HG03103 (cell line): ENCODE measurements at regions not wholly inside any gene's neighbourhood (a gene's known extent, or its start where the extent isn't known, plus 50 kb on each side); places are given as distances from the start of the nearest gene placed in this dataset.
"Not testable (repeated sequence)": the region's sequence is repeated elsewhere in the genome, so short reads cannot be mapped to it uniquely, and the experiment has no call there.

Source experiments
- ATAC-seq: cut with Tn5 transposase; IDR thresholded peaks from one replicate; pipeline ENCODE4 v1.9.1; 2021; ENCODE audit warnings: low read depth; ENCODE audit not compliant: unreplicated experiment

- no peak for ATAC-seq
Measured at GRCh38 chr12:105454688-105455087, 124.2 kb downstream of the C12orf75 start.

GRCh38 chr12:105455261-105455660, 124.8 kb downstream of the C12orf75 start:
- ATAC-seq = no peak

DNA sequence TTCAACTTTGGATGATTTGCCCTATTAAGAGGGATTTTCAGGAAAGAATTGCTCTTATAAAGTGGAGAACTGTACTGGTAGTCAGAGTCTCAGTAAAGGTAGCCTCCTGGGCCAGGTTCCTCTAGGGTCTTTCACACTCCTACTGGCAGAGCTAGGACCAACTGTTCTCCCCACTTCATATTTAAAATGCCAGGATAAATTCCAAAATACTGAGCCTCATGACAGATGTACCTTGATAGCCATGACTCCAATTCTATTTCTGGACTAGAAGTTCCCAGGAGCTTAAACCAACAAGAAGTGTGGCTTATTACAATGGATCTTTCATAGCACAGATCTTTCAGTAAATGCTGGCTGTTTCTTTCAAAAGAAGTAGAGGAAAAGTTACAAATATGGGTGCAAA, 126.5 kb downstream of the C12orf75 start:
- no peak for ATAC-seq

- ATAC-seq = no peak
Measured at GRCh38 chr12:105459760-105460330, 129.4 kb downstream of the C12orf75 start.

GRCh38 chr12:105461271-105461943, 130.9 kb downstream of the C12orf75 start:
- no peak for ATAC-seq

DNA sequence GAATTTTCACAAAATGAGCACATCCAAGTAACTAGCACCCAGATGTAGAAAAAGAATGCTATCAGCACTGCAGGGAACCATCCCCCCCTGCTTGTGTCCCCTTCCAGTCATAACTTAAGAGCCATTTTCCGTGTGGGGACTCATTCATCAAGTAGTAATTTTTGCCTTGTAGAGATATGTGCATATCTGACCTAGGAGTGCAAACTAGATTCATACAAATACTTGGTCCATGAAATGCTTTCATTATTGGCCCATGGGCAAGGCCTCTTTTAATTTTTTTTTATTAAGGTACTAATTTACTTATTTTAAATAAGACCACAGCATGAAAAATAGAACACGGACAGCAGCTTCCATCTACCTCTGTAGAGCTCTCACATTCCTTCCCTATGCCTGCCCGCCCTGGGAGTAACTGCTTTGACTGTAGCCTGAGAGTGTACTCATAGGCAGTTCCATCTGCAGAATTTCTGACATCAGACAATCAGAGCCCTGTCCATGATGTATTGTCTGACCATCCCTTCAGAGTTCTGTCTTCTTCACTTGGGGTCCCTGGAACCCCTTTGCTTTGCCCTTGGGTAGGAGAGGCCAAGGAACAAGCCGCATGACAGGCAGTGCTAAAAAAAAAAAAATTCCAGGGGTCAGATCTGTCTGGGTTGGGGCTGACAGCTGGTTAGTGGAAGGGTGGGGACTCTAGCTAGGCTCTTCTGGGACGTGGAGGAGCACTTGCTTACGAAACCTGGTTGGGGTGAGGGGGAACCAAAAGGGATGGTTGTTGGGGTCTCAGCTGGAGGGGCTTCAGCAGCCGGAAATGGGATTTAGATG, 131.7 kb downstream of the C12orf75 start:
- no peak for ATAC-seq

DNA sequence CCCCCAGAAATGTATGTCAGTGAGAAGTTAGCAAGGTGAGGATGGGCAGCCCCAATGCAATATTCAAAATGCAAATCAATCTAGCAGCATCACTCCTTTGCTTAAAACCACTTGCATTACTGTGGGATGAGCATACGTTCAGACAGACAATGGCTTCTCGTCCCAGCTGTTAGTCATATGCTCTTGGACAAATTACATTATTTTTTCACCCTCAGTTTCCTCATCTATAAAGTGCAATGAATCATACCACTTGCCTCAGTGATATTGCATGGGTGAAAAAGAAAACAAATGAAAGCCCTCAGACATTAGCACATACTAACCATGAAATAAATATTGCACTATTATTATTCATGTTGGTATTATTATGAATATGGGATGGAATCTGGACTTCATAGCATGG, 132.3 kb downstream of the C12orf75 start:
- no peak for ATAC-seq

GRCh38 chr12:105464406-105464805, 133.9 kb downstream of the C12orf75 start:
- ATAC-seq = no peak

DNA sequence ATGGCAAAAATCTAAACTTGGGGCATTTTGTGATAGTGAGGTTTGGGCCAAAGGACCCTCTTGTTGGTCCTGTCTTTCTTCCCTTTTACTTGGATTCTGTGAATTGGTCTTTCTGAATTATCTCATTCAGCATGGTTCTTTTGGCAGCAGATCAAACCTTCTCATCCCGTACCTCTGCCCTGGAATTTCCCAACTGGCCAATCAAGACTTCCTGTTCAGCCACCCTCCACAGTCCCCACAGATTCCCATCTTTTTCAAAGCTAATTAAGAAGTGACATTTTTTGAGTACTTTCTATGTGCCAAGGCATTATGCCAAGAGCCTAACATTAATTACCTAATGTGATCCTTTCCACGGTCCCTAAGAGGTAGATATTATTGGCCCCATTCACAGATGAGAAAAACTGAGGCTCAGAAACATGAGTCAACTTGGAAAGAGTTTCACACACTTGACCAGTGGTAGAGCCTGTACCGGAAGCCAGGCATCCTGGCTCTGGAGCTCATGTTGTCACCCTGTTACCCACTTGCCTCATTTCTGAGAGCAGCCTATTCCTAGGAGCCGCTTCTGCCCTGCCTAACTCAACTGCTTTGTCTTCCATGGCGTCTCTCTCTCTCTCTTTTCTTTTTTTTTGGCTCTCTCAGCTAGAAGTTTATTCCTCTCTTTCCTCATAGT, 135.9 kb downstream of the C12orf75 start:
- ATAC-seq = no peak

- no peak for ATAC-seq
Measured at GRCh38 chr12:105466901-105467598, 136.6 kb downstream of the C12orf75 start.

- no peak for ATAC-seq
Measured at GRCh38 chr12:105467710-105468366, 137.3 kb downstream of the C12orf75 start.

GRCh38 chr12:105468464-105468863, 138.0 kb downstream of the C12orf75 start:
- ATAC-seq = no peak

GRCh38 chr12:105469211-105469610, 138.7 kb downstream of the C12orf75 start:
- ATAC-seq = no peak

DNA sequence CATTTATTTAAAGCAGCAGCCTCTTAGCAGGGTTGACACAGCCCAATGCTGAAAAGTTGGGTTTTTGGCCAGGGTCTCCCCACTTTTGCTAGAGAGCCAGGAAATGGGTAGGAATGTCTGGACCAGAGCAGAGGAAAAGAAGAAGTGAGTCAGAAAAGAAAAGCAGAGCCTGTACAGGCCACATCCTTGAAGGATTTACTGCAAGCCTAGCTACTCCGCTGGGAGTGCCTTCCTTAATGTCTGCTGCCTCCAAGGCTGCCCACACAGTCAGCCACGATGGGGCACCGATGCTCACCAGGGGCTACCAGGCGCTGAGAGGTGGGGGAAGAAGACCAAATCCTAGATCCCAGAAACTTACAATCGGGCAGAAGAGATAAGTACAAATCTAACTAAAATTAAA, 139.2 kb downstream of the C12orf75 start:
- no peak for ATAC-seq

GRCh38 chr12:105470102-105470501, 139.6 kb downstream of the C12orf75 start:
- no peak for ATAC-seq

GRCh38 chr12:105470601-105471000, 140.1 kb downstream of the C12orf75 start:
- no peak for ATAC-seq

GRCh38 chr12:105474672-105475071, 144.2 kb downstream of the C12orf75 start:
- no peak for ATAC-seq

DNA sequence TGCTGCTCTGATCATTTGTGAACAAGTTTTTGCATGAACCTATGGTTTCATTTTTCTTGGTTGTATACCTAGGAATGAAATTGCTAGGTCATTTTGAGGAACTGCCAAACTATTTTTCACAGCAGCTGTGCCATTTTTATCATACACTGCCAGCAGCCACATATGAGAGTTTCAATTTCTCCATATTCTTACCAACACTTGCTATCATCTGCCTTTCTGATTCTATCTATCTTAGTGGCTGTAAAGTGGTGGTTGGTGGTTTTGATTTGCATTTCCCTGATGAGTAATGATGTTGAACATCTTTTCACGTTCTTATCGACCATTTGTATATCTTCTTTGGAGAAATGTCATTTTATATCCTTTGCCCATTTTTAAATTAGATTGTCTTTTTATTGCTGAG, 146.1 kb downstream of the C12orf75 start:
- ATAC-seq = no peak

DNA sequence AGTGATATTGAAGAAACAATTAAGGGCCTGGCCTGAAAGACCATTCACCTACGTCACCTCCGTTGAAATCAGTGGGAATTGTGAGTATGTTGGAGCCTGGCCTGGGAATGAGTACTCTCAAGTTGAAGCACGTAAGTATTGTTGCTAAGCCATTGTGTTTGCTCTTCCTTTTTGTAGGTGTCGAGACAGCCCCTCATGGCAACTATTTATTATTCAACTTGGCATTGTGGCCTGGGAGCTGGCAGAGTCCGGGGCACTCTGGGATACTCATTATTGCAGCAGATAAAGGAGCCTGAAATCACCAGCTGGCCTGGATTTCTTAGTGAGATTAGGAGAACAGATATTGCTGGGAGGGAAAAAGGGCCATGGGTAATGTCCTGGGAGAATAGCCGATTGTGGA, 147.4 kb downstream of the C12orf75 start:
- no peak for ATAC-seq

DNA sequence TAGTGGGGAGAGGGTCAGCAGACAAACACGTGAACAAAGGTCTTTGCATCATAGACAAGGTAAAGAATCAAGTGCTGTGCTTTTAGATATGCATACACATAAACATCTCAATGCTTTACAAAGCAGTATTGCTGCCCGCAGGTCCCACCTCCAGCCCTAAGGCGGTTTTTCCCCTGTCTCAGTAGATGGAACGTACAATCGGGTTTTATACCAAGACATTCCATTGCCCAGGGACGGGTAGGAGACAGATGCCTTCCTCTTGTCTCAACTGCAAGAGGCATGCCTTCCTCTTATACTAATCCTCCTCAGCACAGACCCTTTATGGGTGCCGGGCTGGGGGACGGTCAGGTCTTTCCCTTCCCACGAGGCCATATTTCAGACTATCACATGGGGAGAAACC, 148.3 kb downstream of the C12orf75 start:
- not testable (repeated sequence) for ATAC-seq
